Thoracic aorta (tissue), 2 donors: ENCODE measurements at regions not wholly inside any gene's neighbourhood (a gene's known extent, or its start where the extent isn't known, plus 50 kb on each side); places are given as distances from the start of the nearest gene placed in this dataset.

Source experiments
- ATAC-seq: fragments of 150-250 bp; one replicate; pipeline ENCODE4 v1.8.0; 2017; ENCODE audit warnings: low read depth; ENCODE audit not compliant: insufficient number of reproducible peaks, low FRiP score
- DNase-seq: peaks from one replicate; pipeline ENCODE4 v3.0.0-alpha.2; 2020; ENCODE audit warnings: low spot score
- H3K27ac ChIP-seq, 2 donors: fragments of 200-600 bp; sonication (generic); 1 replicate in 1 of 2; 2 replicates in 1 of 2; pipeline ENCODE4 v1.5.1; 2016; ENCODE audit warnings: mild to moderate bottlenecking in 2 of 2, moderate library complexity in 2 of 2
- H3K27me3 ChIP-seq: fragments of 200-600 bp; sonication (generic); replicated peaks from 2 replicates; pipeline ENCODE4 v1.6.0; 2016; ENCODE audit warnings: mild to moderate bottlenecking; ENCODE audit not compliant: insufficient read depth
- H3K36me3 ChIP-seq: fragments of 200-600 bp; sonication (generic); one replicate; pipeline ENCODE4 v1.5.1; 2016
- H3K4me1 ChIP-seq, 2 donors: fragments of 200-600 bp; sonication (generic); 1 replicate in 1 of 2; 2 replicates in 1 of 2; pipeline versions ENCODE4 v1.5.1 to v1.6.0; 2016; ENCODE audit warnings: low read depth in 2 of 2, mild to moderate bottlenecking in 1 of 2; ENCODE audit not compliant: control insufficient read depth in 1 of 2
- H3K4me3 ChIP-seq: fragments of 200-600 bp; sonication (generic); 2 replicates; pipeline ENCODE4 v1.5.1; 2016; ENCODE audit warnings: mild to moderate bottlenecking
- H3K9me3 ChIP-seq: fragments of 200-600 bp; sonication (generic); 2 replicates; pipeline ENCODE4 v1.5.1; 2016
- TF ChIP-seq, protein P1 (sequence below): fragments of 200-600 bp; sonication (generic); IDR thresholded peaks from one replicate; pipeline ENCODE4 v1.5.1; 2019; ENCODE audit warnings: antibody characterized with exemption

DNA sequence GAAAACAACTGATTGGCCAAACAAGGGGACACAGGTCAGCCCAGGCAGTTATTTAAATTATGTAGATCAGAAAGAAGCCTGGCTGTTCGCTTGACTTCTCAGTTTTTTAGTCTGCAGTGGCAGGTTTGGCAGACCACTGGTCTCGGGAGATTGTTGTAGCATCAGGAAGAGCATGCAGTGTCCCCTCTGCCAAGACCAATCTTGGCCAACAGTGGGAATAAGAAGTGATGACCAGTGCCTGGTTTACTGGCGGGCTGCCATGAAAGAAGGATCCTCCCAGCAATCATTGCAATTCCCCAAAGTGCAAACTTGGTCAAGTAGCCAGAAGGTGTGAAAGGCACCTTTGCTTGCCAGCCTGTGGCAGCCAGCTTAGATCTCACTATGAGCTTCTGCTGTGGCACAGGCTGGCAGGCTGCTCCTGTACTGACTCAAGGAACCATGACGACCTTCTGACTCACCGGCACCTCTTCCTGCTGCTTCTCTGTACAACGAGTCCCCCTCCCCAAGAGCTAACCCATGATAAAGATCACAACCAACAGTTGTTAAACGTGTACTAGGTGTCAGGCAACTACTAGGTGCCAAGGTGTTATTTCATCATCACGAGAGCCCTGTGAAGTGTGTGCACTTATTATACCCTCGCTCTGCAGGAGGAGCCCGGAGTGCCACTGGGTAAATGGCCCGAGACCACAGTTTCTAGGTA is 76.8 kb upstream of the DUSP22 start:
- no peak for ATAC-seq
- no peaks in the 10 kb centered on the region for H3K27me3 ChIP-seq

DNA sequence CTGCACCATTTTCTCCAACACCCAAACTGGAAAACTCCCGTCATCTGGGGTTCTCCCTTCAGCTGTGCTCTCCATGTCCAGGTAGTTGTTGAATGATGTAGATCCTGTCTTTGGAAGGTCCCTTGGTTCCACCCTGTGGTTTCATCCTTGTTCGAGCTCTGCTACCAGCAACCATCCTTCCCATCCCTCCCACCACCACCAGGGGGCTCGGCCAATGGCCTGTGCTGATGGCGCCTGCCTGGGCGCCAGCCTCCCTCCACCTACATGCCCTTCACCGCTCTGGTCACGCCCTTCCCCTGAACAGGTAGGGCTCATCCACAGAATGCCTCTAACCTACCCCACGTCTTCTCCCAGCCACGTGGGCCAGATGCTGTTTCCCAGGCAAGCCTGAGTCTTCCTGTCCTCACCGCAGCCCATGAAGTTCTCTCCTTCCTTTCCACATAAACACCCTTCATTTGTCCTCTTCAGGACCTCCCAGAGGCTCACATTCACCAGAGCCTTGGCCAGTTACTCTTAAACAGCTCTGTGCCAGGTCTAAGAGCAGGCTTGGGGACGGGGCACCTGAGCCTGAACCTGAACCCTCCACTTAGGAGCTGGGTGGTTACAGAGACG is 75.1 kb upstream of the DUSP22 start:
- TF ChIP-seq, protein P1, sequence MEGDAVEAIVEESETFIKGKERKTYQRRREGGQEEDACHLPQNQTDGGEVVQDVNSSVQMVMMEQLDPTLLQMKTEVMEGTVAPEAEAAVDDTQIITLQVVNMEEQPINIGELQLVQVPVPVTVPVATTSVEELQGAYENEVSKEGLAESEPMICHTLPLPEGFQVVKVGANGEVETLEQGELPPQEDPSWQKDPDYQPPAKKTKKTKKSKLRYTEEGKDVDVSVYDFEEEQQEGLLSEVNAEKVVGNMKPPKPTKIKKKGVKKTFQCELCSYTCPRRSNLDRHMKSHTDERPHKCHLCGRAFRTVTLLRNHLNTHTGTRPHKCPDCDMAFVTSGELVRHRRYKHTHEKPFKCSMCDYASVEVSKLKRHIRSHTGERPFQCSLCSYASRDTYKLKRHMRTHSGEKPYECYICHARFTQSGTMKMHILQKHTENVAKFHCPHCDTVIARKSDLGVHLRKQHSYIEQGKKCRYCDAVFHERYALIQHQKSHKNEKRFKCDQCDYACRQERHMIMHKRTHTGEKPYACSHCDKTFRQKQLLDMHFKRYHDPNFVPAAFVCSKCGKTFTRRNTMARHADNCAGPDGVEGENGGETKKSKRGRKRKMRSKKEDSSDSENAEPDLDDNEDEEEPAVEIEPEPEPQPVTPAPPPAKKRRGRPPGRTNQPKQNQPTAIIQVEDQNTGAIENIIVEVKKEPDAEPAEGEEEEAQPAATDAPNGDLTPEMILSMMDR, result no peak
- H3K9me3 ChIP-seq, result no peaks in the 10 kb centered on the region
- H3K27me3 ChIP-seq, result no peaks in the 10 kb centered on the region
- no peaks in the 10 kb centered on the region for H3K4me1 ChIP-seq
- no peak for DNase-seq
- no peak overlapping the region for H3K4me3 ChIP-seq
- H3K36me3 ChIP-seq, result no peaks in the 10 kb centered on the region
- no peak for ATAC-seq
- no peak overlapping the region for H3K27ac ChIP-seq

More for the DNA sequence above, 76.8 kb upstream of the DUSP22 start:
- Histone ChIP-seq H3K36me3 (no peaks in the 10 kb centered on the region), H3K4me3 (no peak overlapping the region), H3K9me3 (no peaks in the 10 kb centered on the region), H3K4me1 (no peaks in the 10 kb centered on the region), H3K27ac (no peak overlapping the region)
- no peak for DNase-seq
- TF ChIP-seq, protein P1, result no peak

DNA sequence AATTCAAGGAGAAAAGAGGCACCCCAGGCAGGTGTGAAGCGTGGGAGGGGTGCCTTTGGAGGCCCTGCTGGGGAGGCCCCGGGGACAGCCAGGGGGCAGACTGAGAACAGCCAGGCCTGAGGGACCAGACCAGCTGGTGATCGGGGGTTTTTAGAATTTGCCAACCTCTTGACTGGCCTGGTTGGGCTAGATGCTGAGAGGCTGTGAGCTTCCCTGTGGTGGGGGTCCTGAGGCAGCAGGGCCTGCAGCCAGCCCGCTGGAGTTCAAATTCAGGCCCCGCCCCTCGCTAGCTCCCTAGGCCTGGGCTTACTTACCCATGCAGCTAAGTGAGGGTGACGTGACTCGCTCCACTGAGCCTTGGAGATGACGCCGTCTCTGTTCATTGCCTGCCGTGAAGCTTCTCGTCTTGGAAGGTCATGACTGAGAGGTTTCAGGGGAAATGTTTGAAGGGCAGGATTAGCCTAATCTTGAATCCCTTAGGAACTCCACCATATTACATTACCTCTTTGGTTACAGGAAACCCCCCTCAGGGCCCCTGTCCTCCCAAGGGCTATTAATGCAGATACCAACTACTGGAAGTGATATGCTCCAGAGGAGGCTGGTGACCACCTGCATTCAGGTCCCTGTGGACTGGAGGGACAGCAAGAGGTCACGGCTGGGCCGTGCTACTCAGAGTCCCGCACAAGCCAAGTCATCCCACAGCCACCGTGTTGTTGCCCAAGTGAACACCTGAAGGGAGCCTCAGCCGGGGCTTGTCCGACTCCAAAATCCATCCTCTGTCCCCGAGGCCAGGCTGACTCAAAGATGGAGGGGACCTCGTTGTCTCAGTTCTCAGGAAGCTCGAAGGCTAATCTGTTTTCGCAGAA is 73.9 kb upstream of the DUSP22 start:
- ATAC-seq (no peak), DNase-seq (no peak)
- H3K4me3 ChIP-seq, result no peak overlapping the region
- H3K9me3 ChIP-seq, result no peaks in the 10 kb centered on the region
- H3K27ac ChIP-seq, result no peak overlapping the region
- no peaks in the 10 kb centered on the region for H3K36me3 ChIP-seq
- H3K4me1 ChIP-seq, result no peaks in the 10 kb centered on the region
- TF ChIP-seq, protein P1, result no peak
- no peaks in the 10 kb centered on the region for H3K27me3 ChIP-seq

DNA sequence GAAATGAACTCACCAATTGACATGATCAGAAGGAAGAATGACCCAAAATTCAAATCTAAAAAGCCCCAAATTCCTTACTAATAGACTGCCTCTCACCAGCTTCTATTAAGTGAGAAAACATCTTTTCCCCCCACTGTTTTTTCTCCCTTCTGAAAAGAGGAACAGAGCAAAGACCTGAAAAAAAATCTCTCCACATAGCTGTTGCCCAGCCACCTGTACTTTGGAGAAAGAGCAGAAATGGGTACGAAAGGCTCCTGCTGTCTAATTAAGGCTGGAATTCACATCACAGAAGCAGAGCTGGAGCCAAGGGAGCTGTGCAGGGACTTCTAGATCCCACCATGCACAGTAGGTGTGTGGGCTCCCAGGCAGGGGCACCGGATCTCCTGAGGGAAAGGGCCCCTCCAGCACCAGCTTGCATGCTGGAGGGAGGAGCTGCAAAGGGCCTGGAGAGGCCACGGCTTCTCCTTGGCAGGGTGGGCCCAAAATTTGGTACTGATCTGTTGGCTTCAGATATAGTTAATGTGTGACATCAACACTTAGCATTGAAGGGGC is 73.2 kb upstream of the DUSP22 start:
- Histone ChIP-seq H3K4me1 (no peaks in the 10 kb centered on the region), H3K27ac (no peak overlapping the region), H3K36me3 (no peaks in the 10 kb centered on the region), H3K27me3 (no peaks in the 10 kb centered on the region), H3K4me3 (no peak overlapping the region), H3K9me3 (no peaks in the 10 kb centered on the region)
- DNase-seq (no peak), ATAC-seq (no peak)
- TF ChIP-seq, protein P1, result no peak
